Ishikawa (cell line): ENCODE measurements at regions not wholly inside any gene's neighbourhood (a gene's known extent, or its start where the extent isn't known, plus 50 kb on each side); places are given as distances from the start of the nearest gene placed in this dataset.

Source experiments
- CEBPB ChIP-seq: IDR thresholded peaks from 2 replicates; pipeline ENCODE4 v1.6.1; 2012
- CREB1 ChIP-seq: IDR thresholded peaks from 2 replicates; pipeline ENCODE4 v1.6.1; 2012; ENCODE audit warnings: low read depth
- EGR1 ChIP-seq: IDR thresholded peaks from 2 replicates; pipeline ENCODE4 v1.6.1; 2012
- EP300 ChIP-seq: IDR thresholded peaks from 2 replicates; pipeline ENCODE4 v1.6.1; 2012; ENCODE audit warnings: borderline replicate concordance
- FOXM1 ChIP-seq: IDR thresholded peaks from 2 replicates; pipeline ENCODE4 v1.6.1; 2012; ENCODE audit warnings: low read depth, borderline replicate concordance
- MAX ChIP-seq: IDR thresholded peaks from 2 replicates; pipeline ENCODE4 v1.6.1; 2012
- NFIC ChIP-seq: IDR thresholded peaks from 2 replicates; pipeline ENCODE4 v1.6.1; 2012
- RAD21 ChIP-seq: IDR thresholded peaks from 2 replicates; pipeline ENCODE4 v1.6.1; 2012; ENCODE audit warnings: low read depth
- REST ChIP-seq: IDR thresholded peaks from 2 replicates; pipeline ENCODE4 v1.6.1; 2012; ENCODE audit warnings: low read depth, mild to moderate bottlenecking
- TAF1 ChIP-seq: IDR thresholded peaks from 2 replicates; pipeline ENCODE4 v1.6.1; 2012; ENCODE audit warnings: low read depth, mild to moderate bottlenecking
- TCF12 ChIP-seq: IDR thresholded peaks from 2 replicates; pipeline ENCODE4 v1.6.1; 2012; ENCODE audit warnings: low read depth
- TEAD4 ChIP-seq: IDR thresholded peaks from 2 replicates; pipeline ENCODE4 v1.6.1; 2012
- USF1 ChIP-seq: IDR thresholded peaks from 2 replicates; pipeline ENCODE4 v1.6.1; 2012
- YY1 ChIP-seq: IDR thresholded peaks from 2 replicates; pipeline ENCODE4 v1.6.1; 2012; ENCODE audit warnings: low read depth
- ZBTB7A ChIP-seq: IDR thresholded peaks from 2 replicates; pipeline ENCODE4 v1.6.1; 2012; ENCODE audit warnings: low read depth

GRCh38 chr1:30511991-30512913 lies 211.1 kb downstream of the MATN1 start:
- TF ChIP-seq NFIC (no peak), TAF1 (no peak), TCF12 (no peak), USF1 (no peak), REST (no peak), TEAD4 (no peak), CEBPB (no peak), FOXM1 (no peak), EGR1 (no peak), YY1 (no peak), CREB1 (no peak), ZBTB7A (no peak), RAD21 (no peak), MAX (no peak)

- TF ChIP-seq RAD21 = no peak
- no peak for TF ChIP-seq TCF12
- TF ChIP-seq MAX = no peak
- TF ChIP-seq ZBTB7A = no peak
- no peak for TF ChIP-seq NFIC
- TF ChIP-seq REST = no peak
Observed at GRCh38 chr1:30511563-30511962, 211.8 kb downstream of the MATN1 start.

GRCh38 chr1:30511106-30511505 lies 212.3 kb downstream of the MATN1 start:
- TF ChIP-seq CREB1 (no peak), YY1 (no peak), TEAD4 (no peak), ZBTB7A (no peak), FOXM1 (no peak), TAF1 (no peak)

- TF ChIP-seq ZBTB7A (no peak), CEBPB (no peak), TEAD4 (no peak), EGR1 (no peak), USF1 (no peak)
Observed at GRCh38 chr1:30509670-30510069, 213.7 kb downstream of the MATN1 start.

GRCh38 chr1:30508611-30509010 lies 214.8 kb downstream of the MATN1 start:
- TF ChIP-seq TCF12 (no peak), USF1 (no peak), YY1 (no peak), EP300 (no peak), MAX (no peak), CEBPB (no peak), RAD21 (no peak), EGR1 (no peak), FOXM1 (no peak), TEAD4 (no peak), ZBTB7A (no peak)

GRCh38 chr1:30508175-30508448 lies 215.3 kb downstream of the MATN1 start:
- TF ChIP-seq YY1 (no peak), CEBPB (no peak), TAF1 (no peak), ZBTB7A (no peak), RAD21 (no peak), EGR1 (no peak), USF1 (no peak), FOXM1 (no peak), EP300 (no peak), MAX (no peak), TEAD4 (no peak), NFIC (no peak), TCF12 (no peak), REST (no peak), CREB1 (no peak)
